A549 (cell line): ENCODE measurements at regions not wholly inside any gene's neighbourhood (a gene's known extent, or its start where the extent isn't known, plus 50 kb on each side); places are given as distances from the start of the nearest gene placed in this dataset.

Experiments
- CTCF ChIP-seq: fragments of >200 bp; sonication (Bioruptor Twin); formaldehyde crosslinking; IDR thresholded peaks from 3 replicates; pipeline ENCODE4 v1.5.1; 2016
- ELK1 ChIP-seq: fragments of 150-350 bp; IDR thresholded peaks from 2 replicates; pipeline ENCODE4 v1.6.1; 2014; ENCODE audit warnings: low read depth, mild to moderate bottlenecking, low read length
- EP300 ChIP-seq, 2 experiments: fragments of >200 bp; sonication (Bioruptor Twin); formaldehyde crosslinking; IDR thresholded peaks; 2 replicates in 1 of 2; 3 replicates in 1 of 2; pipeline ENCODE4 v1.6.1; 2016 to 2017
- HMGXB4 ChIP-seq: fragments of 250-450 bp; sonication (Bioruptor Pico); IDR thresholded peaks from 2 replicates; pipeline ENCODE4 v1.5.0; 2021; ENCODE audit warnings: mild to moderate bottlenecking, moderate library complexity, borderline replicate concordance
- NR3C1 ChIP-seq: fragments of >200 bp; sonication (Bioruptor Twin); formaldehyde crosslinking; IDR thresholded peaks from 3 replicates; pipeline ENCODE4 v1.6.1; 2017
- POLR2A ChIP-seq: IDR thresholded peaks from 2 replicates; pipeline ENCODE4 v1.6.1; 2012; ENCODE audit warnings: mild to moderate bottlenecking, low read length
- RAD21 ChIP-seq, 2 experiments: fragments of >200 bp in 1 of 2; sonication (Bioruptor Twin) in 1 of 2; formaldehyde crosslinking in 1 of 2; IDR thresholded peaks in 1 of 2; conservative IDR thresholded peaks in 1 of 2; 2 replicates in 1 of 2; 3 replicates in 1 of 2; pipeline ENCODE4 v1.6.1; 2012 to 2018; ENCODE audit warnings: inconsistent platforms in 1 of 2
- REST ChIP-seq: fragments of 200-600 bp; sonication (generic); IDR thresholded peaks from 2 replicates; pipeline ENCODE4 v1.6.1; 2016; ENCODE audit warnings: antibody characterized with exemption, mild to moderate bottlenecking, moderate library complexity
- RFX5 ChIP-seq: fragments of 450-650 bp; IDR thresholded peaks from 2 replicates; pipeline ENCODE4 v1.7.1; 2014; ENCODE audit warnings: antibody characterized with exemption, mild to moderate bottlenecking, moderate library complexity

- TF ChIP-seq CTCF (no peak), RAD21 (conservative IDR thresholded peaks at IDR 0.05 in 1 of 2, IDR thresholded peaks at IDR 0.05 in 1 of 2) (no peak), ELK1 (no peak), EP300 (IDR thresholded peaks at IDR 0.05) (no peak), NR3C1 (no peak), RFX5 (no peak), REST (no peak), HMGXB4 (CRISPR knock-in tag) (no peak), POLR2A (no peak)
Observed at GRCh38 chr5:91668261-91668660, 285.1 kb upstream of the ARRDC3 start.
